Psoas muscle (tissue), 7 donors: ENCODE measurements at regions not wholly inside any gene's neighbourhood (a gene's known extent, or its start where the extent isn't known, plus 50 kb on each side); places are given as distances from the start of the nearest gene placed in this dataset.

Experiments used
- ATAC-seq, 4 donors: fragments of 200-7000 bp; cut with Tn5 transposase; one replicate each; pipeline ENCODE4 v1.9.1; 2020; ENCODE audit warnings: moderate library complexity in 3 of 4, mild to moderate bottlenecking in 2 of 4
- DNase-seq, 2 donors: peaks; one replicate each; pipeline ENCODE4 v3.0.0-alpha.2; 2020
- H3K27ac ChIP-seq: fragments of 200-600 bp; one replicate; pipeline ENCODE4 v1.8.0; 2022
- H3K27me3 ChIP-seq, 3 donors: fragments of 200-600 bp in 1 of 3; one replicate each; pipeline versions ENCODE4 v1.6.1 to v1.8.0; 2013 to 2022; ENCODE audit warnings: low read length in 2 of 3, mild to moderate bottlenecking in 2 of 3, moderate library complexity in 1 of 3; ENCODE audit not compliant: insufficient read depth in 3 of 3
- H3K36me3 ChIP-seq, 2 donors: fragments of 200-600 bp in 1 of 2; one replicate each; pipeline versions ENCODE4 v1.6.1 to v1.8.0; 2013 to 2022; ENCODE audit warnings: low read depth in 1 of 2, mild to moderate bottlenecking in 1 of 2, moderate library complexity in 1 of 2; ENCODE audit not compliant: insufficient read depth in 1 of 2
- H3K4me1 ChIP-seq: fragments of 200-600 bp; one replicate; pipeline ENCODE4 v1.8.0; 2022
- H3K4me3 ChIP-seq: fragments of 200-600 bp; one replicate; pipeline ENCODE4 v1.8.0; 2022; ENCODE audit warnings: mild to moderate bottlenecking
- H3K9me3 ChIP-seq: fragments of 200-600 bp; one replicate; pipeline ENCODE4 v1.8.0; 2022
- WGBS, 3 donors: extraction: QIAGEN DNeasy Blood & Tissue Kit; methylation state at CpG; one replicate each; pipeline versions ENCODE4 v1.1.6 to v1.1.7; 2013; 5-methylcytosine and 5-hydroxymethylcytosine counted together
- intact Hi-C, 2 donors: fragments of 100-400 bp; cut with DNase I; formaldehyde crosslinking; loops; one replicate each; pipeline versions ENCODE4 v1.11.0 to v1.14.2; 2022
- TF ChIP-seq, protein P1 (sequence below): fragments of 200-600 bp; IDR thresholded peaks from one replicate; pipeline ENCODE4 v1.8.0; 2022; ENCODE audit warnings: antibody characterized with exemption
- donor health status: healthy with polysubstance abuse.
- donor health status: DM: no; HTN: no; CAD: no; lungs with moderate emphysema.
- donor health status: Bipolar disorder and iron deficiency.
- donor health status: healthy.
- donor health status: DM: yes; HTN: yes; CAD: no.
- donor health status: DM: no; HTN: no; CAD: no.
- donor health status: DM: yes; HTN: yes; CAD: no.

GRCh38 chr13:74920361-74920760 is 561.6 kb downstream of the TBC1D4 start:
- Histone ChIP-seq H3K27me3 (no peaks in the 10 kb centered on the region), H3K4me3 (no peak overlapping the region), H3K36me3 (no peaks in the 10 kb centered on the region), H3K27ac (no peak overlapping the region), H3K4me1 (no peaks in the 10 kb centered on the region), H3K9me3 (peaks cover 16% of the 10 kb centered on the region)
- intact Hi-C loops: no loop called here
- DNase-seq (no peak), ATAC-seq (no peak)
- TF ChIP-seq, protein P1, sequence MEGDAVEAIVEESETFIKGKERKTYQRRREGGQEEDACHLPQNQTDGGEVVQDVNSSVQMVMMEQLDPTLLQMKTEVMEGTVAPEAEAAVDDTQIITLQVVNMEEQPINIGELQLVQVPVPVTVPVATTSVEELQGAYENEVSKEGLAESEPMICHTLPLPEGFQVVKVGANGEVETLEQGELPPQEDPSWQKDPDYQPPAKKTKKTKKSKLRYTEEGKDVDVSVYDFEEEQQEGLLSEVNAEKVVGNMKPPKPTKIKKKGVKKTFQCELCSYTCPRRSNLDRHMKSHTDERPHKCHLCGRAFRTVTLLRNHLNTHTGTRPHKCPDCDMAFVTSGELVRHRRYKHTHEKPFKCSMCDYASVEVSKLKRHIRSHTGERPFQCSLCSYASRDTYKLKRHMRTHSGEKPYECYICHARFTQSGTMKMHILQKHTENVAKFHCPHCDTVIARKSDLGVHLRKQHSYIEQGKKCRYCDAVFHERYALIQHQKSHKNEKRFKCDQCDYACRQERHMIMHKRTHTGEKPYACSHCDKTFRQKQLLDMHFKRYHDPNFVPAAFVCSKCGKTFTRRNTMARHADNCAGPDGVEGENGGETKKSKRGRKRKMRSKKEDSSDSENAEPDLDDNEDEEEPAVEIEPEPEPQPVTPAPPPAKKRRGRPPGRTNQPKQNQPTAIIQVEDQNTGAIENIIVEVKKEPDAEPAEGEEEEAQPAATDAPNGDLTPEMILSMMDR: no peak
- WGBS, 3 donors: 78 to 80% (median 80%) methylated on average over 4 of the region's 4 CpGs

GRCh38 chr13:74919914-74920313 is 562.1 kb downstream of the TBC1D4 start:
- Histone ChIP-seq H3K27me3 (no peaks in the 10 kb centered on the region), H3K9me3 (peaks cover 16% of the 10 kb centered on the region), H3K27ac (no peak overlapping the region), H3K36me3 (no peaks in the 10 kb centered on the region), H3K4me1 (no peaks in the 10 kb centered on the region), H3K4me3 (no peak overlapping the region)
- TF ChIP-seq, protein P1: no peak
- intact Hi-C loops: no loop called here
- DNase-seq: no peak
- ATAC-seq: no peak

DNA sequence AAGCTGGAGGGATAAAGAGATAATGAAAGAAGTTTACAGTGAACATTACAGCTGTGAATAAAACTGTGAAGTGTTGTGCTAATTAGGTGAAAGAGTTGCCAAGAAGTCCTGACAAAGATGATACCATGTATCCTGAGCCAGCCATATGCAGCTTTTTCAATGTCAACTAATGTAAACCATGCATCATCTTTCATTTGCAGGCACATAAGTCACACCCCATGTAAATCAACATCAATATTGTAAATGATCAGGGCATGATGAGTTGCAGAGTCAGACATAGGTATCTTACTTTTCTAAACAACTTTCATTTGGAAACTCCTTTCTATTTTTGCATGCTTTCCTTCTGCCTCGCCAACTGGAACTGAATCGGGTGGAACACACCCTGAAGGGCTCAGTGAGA is 569.1 kb downstream of the TBC1D4 start:
- intact Hi-C loops: no loop called here
- TF ChIP-seq, protein P1: no peak
- Histone ChIP-seq H3K27me3 (no peaks in the 10 kb centered on the region), H3K9me3 (no peaks in the 10 kb centered on the region), H3K4me1 (no peaks in the 10 kb centered on the region), H3K27ac (no peak overlapping the region), H3K4me3 (no peak overlapping the region), H3K36me3 (no peaks in the 10 kb centered on the region)
- DNase-seq (no peak), ATAC-seq (no peak)
- 56 to 64% (median 56%) methylated on average over 2 of the region's 2 CpGs for WGBS, 3 donors

- Histone ChIP-seq H3K4me1 (no peaks in the 10 kb centered on the region), H3K9me3 (no peaks in the 10 kb centered on the region), H3K27ac (no peak overlapping the region), H3K36me3 (no peaks in the 10 kb centered on the region), H3K4me3 (no peak overlapping the region), H3K27me3 (no peaks in the 10 kb centered on the region)
- intact Hi-C loops: no loop called here
- ATAC-seq (no peak), DNase-seq (no peak)
- TF ChIP-seq, protein P1: no peak
- 78 to 89% (median 89%) methylated on average over 5 of the region's 5 CpGs for WGBS, 3 donors
Observed at GRCh38 chr13:74910415-74910814, 571.6 kb downstream of the TBC1D4 start.

- H3K4me3 ChIP-seq: no peak overlapping the region
- no peaks in the 10 kb centered on the region for H3K4me1 ChIP-seq
- intact Hi-C loops: no loop called here
- ATAC-seq: no peak
- DNase-seq: no peak
- H3K9me3 ChIP-seq: no peaks in the 10 kb centered on the region
- H3K27ac ChIP-seq: no peak overlapping the region
- H3K36me3 ChIP-seq: no peaks in the 10 kb centered on the region
- H3K27me3 ChIP-seq: no peaks in the 10 kb centered on the region
- 49 to 58% (median 50%) methylated on average over 5 of the region's 5 CpGs for WGBS, 3 donors
- TF ChIP-seq, protein P1: no peak
Observed at GRCh38 chr13:74907788-74908187, 574.2 kb downstream of the TBC1D4 start.
